ENCODE measurements at regions not wholly inside any gene's neighbourhood (a gene's known extent, or its start where the extent isn't known, plus 50 kb on each side); places are given as distances from the start of the nearest gene placed in this dataset.

DNA sequence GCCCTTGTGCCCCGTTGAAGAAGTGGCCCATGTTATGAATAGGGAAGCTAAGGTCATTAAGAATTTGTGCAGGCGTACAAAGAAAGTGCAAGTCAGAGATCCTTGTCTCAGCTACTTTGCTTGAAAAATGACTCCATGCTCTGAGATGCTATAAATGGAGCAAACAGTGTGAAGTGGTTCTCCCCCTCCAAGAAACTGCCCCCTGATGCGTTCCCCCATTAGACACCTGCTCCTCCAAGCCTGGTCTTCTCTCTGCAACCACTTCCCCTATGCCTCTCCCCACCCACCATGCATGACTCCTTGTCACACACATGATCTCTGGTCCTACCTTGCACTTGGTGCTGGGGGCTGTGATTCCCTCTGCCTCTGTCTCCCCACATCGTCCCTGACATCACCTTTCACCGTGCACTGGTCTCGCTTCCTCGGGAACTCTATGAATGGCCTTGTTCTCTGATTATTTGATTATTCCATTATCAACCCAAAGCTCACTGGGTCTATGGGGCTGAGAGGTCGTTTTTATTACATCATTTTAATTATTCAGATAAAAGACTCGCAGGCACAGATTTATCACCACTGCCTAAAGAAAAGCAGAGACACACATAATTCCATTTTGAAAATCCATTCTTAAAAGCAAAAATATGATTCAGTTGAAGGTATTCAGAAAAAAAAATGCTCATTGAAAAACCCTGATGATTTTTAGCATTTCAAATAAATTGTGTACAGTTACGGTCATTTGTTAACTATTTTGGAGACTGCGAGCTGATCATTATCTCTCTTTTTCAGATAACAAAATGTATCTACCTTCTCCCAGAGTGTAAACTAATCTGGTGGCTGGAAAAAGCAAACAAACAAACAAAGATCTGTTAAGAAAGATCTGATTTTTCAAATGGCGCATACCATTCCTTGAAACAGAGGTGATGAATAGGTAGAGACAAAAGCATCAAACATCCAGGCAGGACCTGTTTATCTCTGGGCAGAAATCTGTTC lies 294.9 kb downstream of the SOX11 start (continued):
- TF ChIP-seq, protein P1, sequence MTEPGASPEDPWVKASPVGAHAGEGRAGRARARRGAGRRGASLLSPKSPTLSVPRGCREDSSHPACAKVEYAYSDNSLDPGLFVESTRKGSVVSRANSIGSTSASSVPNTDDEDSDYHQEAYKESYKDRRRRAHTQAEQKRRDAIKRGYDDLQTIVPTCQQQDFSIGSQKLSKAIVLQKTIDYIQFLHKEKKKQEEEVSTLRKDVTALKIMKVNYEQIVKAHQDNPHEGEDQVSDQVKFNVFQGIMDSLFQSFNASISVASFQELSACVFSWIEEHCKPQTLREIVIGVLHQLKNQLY (CRISPR knock-in tag; IDR thresholded peaks at IDR 0.05) = no peak
- TF ChIP-seq, protein P2, sequence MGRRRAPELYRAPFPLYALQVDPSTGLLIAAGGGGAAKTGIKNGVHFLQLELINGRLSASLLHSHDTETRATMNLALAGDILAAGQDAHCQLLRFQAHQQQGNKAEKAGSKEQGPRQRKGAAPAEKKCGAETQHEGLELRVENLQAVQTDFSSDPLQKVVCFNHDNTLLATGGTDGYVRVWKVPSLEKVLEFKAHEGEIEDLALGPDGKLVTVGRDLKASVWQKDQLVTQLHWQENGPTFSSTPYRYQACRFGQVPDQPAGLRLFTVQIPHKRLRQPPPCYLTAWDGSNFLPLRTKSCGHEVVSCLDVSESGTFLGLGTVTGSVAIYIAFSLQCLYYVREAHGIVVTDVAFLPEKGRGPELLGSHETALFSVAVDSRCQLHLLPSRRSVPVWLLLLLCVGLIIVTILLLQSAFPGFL (CRISPR knock-in tag; IDR thresholded peaks at IDR 0.05; ENCODE audit: borderline replicate concordance) = no peak
- no peak for TF ChIP-seq KAT7 (CRISPR knock-in tag; IDR thresholded peaks at IDR 0.05; ENCODE audit: borderline replicate concordance)
- TF ChIP-seq, protein P3, sequence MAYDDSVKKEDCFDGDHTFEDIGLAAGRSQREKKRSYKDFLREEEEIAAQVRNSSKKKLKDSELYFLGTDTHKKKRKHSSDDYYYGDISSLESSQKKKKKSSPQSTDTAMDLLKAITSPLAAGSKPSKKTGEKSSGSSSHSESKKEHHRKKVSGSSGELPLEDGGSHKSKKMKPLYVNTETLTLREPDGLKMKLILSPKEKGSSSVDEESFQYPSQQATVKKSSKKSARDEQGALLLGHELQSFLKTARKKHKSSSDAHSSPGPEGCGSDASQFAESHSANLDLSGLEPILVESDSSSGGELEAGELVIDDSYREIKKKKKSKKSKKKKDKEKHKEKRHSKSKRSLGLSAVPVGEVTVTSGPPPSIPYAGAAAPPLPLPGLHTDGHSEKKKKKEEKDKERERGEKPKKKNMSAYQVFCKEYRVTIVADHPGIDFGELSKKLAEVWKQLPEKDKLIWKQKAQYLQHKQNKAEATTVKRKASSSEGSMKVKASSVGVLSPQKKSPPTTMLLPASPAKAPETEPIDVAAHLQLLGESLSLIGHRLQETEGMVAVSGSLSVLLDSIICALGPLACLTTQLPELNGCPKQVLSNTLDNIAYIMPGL (CRISPR knock-in tag; IDR thresholded peaks at IDR 0.05) = no peak
- TF ChIP-seq, protein P4, sequence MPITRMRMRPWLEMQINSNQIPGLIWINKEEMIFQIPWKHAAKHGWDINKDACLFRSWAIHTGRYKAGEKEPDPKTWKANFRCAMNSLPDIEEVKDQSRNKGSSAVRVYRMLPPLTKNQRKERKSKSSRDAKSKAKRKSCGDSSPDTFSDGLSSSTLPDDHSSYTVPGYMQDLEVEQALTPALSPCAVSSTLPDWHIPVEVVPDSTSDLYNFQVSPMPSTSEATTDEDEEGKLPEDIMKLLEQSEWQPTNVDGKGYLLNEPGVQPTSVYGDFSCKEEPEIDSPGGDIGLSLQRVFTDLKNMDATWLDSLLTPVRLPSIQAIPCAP (CRISPR knock-in tag; IDR thresholded peaks at IDR 0.05) = no peak
- TF ChIP-seq, protein P5, sequence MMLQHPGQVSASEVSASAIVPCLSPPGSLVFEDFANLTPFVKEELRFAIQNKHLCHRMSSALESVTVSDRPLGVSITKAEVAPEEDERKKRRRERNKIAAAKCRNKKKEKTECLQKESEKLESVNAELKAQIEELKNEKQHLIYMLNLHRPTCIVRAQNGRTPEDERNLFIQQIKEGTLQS (CRISPR knock-in tag; conservative IDR thresholded peaks at IDR 0.05) = no peak
- no peak for TF ChIP-seq SOX15 (CRISPR knock-in tag; IDR thresholded peaks at IDR 0.05)
- TF ChIP-seq ESRRA (CRISPR knock-in tag; IDR thresholded peaks at IDR 0.05; ENCODE audit: borderline replicate concordance) = no peak

DNA sequence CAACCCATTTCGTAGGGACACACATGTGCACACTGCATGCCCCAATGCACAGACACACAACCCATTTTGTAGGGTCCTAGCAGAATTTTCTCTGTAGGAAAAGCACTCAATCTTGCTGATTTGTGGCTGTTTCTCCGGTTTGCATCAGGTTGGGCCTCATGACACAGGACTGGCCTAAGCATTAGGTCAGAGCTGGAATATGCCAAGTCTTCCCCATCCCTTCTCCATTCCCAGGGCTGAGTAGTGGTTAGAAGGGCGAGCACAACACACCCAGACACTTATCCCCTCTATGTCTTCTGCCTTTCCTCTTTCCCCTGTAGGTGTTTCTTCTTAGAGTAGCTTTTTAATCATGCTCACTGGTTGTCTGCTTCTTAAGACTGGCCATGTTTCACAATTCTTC lies 295.9 kb downstream of the SOX11 start:
- H3K27ac Mint-ChIP-seq = no peak overlapping the region
- TF ChIP-seq, protein P6, sequence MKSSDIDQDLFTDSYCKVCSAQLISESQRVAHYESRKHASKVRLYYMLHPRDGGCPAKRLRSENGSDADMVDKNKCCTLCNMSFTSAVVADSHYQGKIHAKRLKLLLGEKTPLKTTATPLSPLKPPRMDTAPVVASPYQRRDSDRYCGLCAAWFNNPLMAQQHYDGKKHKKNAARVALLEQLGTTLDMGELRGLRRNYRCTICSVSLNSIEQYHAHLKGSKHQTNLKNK (CRISPR knock-in tag; IDR thresholded peaks at IDR 0.05) = no peak
- TF ChIP-seq MXD4 (CRISPR knock-in tag; IDR thresholded peaks at IDR 0.05; ENCODE audit: borderline replicate concordance) = no peak
- TF ChIP-seq ETV6 (CRISPR knock-in tag; IDR thresholded peaks at IDR 0.05) = no peak
- no peak for TF ChIP-seq TCF7 (CRISPR knock-in tag; IDR thresholded peaks at IDR 0.05; ENCODE audit: low read depth)
- TF ChIP-seq, protein P7, sequence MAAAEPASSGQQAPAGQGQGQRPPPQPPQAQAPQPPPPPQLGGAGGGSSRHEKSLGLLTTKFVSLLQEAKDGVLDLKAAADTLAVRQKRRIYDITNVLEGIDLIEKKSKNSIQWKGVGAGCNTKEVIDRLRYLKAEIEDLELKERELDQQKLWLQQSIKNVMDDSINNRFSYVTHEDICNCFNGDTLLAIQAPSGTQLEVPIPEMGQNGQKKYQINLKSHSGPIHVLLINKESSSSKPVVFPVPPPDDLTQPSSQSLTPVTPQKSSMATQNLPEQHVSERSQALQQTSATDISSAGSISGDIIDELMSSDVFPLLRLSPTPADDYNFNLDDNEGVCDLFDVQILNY (CRISPR knock-in tag; IDR thresholded peaks at IDR 0.05) = no peak
- no peak for TF ChIP-seq ZNF232 (CRISPR knock-in tag; IDR thresholded peaks at IDR 0.05)
- no peak for TF ChIP-seq ZNF219 (CRISPR knock-in tag; IDR thresholded peaks at IDR 0.05; ENCODE audit: borderline replicate concordance)
- TF ChIP-seq NR1H2 (CRISPR knock-in tag; IDR thresholded peaks at IDR 0.05) = no peak
- TF ChIP-seq ZNF423 (CRISPR knock-in tag; IDR thresholded peaks at IDR 0.05) = no peak
- no peak for TF ChIP-seq CREM (CRISPR knock-in tag; IDR thresholded peaks at IDR 0.05)
- TF ChIP-seq, protein P2 (CRISPR knock-in tag; IDR thresholded peaks at IDR 0.05; ENCODE audit: borderline replicate concordance) = no peak
- TF ChIP-seq SOX15 (CRISPR knock-in tag; IDR thresholded peaks at IDR 0.05) = no peak
- TF ChIP-seq, protein P8, sequence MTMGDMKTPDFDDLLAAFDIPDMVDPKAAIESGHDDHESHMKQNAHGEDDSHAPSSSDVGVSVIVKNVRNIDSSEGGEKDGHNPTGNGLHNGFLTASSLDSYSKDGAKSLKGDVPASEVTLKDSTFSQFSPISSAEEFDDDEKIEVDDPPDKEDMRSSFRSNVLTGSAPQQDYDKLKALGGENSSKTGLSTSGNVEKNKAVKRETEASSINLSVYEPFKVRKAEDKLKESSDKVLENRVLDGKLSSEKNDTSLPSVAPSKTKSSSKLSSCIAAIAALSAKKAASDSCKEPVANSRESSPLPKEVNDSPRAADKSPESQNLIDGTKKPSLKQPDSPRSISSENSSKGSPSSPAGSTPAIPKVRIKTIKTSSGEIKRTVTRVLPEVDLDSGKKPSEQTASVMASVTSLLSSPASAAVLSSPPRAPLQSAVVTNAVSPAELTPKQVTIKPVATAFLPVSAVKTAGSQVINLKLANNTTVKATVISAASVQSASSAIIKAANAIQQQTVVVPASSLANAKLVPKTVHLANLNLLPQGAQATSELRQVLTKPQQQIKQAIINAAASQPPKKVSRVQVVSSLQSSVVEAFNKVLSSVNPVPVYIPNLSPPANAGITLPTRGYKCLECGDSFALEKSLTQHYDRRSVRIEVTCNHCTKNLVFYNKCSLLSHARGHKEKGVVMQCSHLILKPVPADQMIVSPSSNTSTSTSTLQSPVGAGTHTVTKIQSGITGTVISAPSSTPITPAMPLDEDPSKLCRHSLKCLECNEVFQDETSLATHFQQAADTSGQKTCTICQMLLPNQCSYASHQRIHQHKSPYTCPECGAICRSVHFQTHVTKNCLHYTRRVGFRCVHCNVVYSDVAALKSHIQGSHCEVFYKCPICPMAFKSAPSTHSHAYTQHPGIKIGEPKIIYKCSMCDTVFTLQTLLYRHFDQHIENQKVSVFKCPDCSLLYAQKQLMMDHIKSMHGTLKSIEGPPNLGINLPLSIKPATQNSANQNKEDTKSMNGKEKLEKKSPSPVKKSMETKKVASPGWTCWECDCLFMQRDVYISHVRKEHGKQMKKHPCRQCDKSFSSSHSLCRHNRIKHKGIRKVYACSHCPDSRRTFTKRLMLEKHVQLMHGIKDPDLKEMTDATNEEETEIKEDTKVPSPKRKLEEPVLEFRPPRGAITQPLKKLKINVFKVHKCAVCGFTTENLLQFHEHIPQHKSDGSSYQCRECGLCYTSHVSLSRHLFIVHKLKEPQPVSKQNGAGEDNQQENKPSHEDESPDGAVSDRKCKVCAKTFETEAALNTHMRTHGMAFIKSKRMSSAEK (CRISPR knock-in tag; IDR thresholded peaks at IDR 0.05; ENCODE audit: borderline replicate concordance) = no peak
- TF ChIP-seq NR3C1 (CRISPR knock-in tag; conservative IDR thresholded peaks at IDR 0.05; ENCODE audit: low read depth) = no peak
- no peak for TF ChIP-seq RORB (CRISPR knock-in tag; IDR thresholded peaks at IDR 0.05)
- TF ChIP-seq ELF4 (CRISPR knock-in tag; IDR thresholded peaks at IDR 0.05; ENCODE audit: low read depth) = no peak

More for the DNA sequence above, 295.9 kb downstream of the SOX11 start:
- ChIA-PET CTCF (no interaction called here), POLR2A (no interaction called here)
- no peaks in the 10 kb centered on the region for H3K4me1 Mint-ChIP-seq
- H3K27me3 Mint-ChIP-seq (ENCODE audit: low read depth) = peaks cover 3% of the 10 kb centered on the region; the same call in 1 of the 2 replicates
- H3K9me3 Mint-ChIP-seq = peaks cover 30% of the 10 kb centered on the region
- DNase-seq (ENCODE audit: low spot score) (no peak), ATAC-seq (no peak)
- H3K4me3 Mint-ChIP-seq = no peak overlapping the region
- H3K36me3 Mint-ChIP-seq = peaks cover 54% of the 10 kb centered on the region

Data from WTC11 (cell line).